ENCODE measurements at regions not wholly inside any gene's neighbourhood (a gene's known extent, or its start where the extent isn't known, plus 50 kb on each side); places are given as distances from the start of the nearest gene placed in this dataset.

- 50% methylated on average over 1 of the region's 2 CpGs for WGBS (ENCODE audit: insufficient coverage)
- H3K4me1 Mint-ChIP-seq = no peaks in the 10 kb centered on the region
- Histone ChIP-seq H3K27ac (ENCODE audit: low read depth in 1 of 2, low read length in 2 of 2) (no peak overlapping the region), H3K79me2 (ENCODE audit: insufficient read depth, low read length) (no peaks in the 10 kb centered on the region), H2AFZ (ENCODE audit: insufficient read depth, low read depth, low read length, poor library complexity, severe bottlenecking) (no peak overlapping the region), H3K4me1 (ENCODE audit: control insufficient read depth in 1 of 2, insufficient read depth in 2 of 2, low read length in 2 of 2) (no peaks in the 10 kb centered on the region), H3K4me2 (replicated peaks; ENCODE audit: extremely low read depth, low read length, poor library complexity, severe bottlenecking) (no peak overlapping the region), H3K36me3 (replicated peaks in 1 of 2; ENCODE audit: control insufficient read depth in 1 of 2, insufficient read depth in 2 of 2, low read length in 2 of 2) (no peaks in the 10 kb centered on the region), H4K20me1 (ENCODE audit: insufficient read depth, low read length) (no peaks in the 10 kb centered on the region), H3K4me3 (replicated peaks in 1 of 3; ENCODE audit: low read depth in 2 of 3, low read length in 3 of 3) (no peak overlapping the region), H3K9me3 (replicated peaks in 1 of 2; ENCODE audit: control insufficient read depth in 1 of 2, insufficient read depth in 1 of 2, low read length in 2 of 2) (no peaks in the 10 kb centered on the region), H3K27me3 (ENCODE audit: control insufficient read depth in 2 of 2, insufficient read depth in 2 of 2, low read length in 2 of 2) (no peaks in the 10 kb centered on the region), H3K9ac (ENCODE audit: insufficient read depth, low read length, poor library complexity, severe bottlenecking) (no peak overlapping the region)
- no peak overlapping the region for H3K27ac Mint-ChIP-seq
- peaks cover 1 to 7% (median 2%) of the 10 kb centered on the region in 3 donors for H3K27me3 Mint-ChIP-seq (ENCODE audit: low read depth in 3 of 3)
- peaks cover 0 to 3% (median 0%) of the 10 kb centered on the region in 7 donors for H3K9me3 Mint-ChIP-seq
- TF ChIP-seq CTCF (IDR thresholded peaks at IDR 0.05) = no peak
- DNase-seq = no peak
- intact Hi-C loops (cut with micrococcal nuclease) = loop anchor here in 1 of 2 donors (10.0 kb wide), 1 partner anchor 835 kb away; no protein-coding TSS in a partner anchor
- H3K36me3 Mint-ChIP-seq = no peaks in the 10 kb centered on the region
- no peak overlapping the region for H3K4me3 Mint-ChIP-seq
Observed at GRCh38 chr11:15779518-15779917, 576.8 kb downstream of the SOX6 start.

- no peaks in the 10 kb centered on the region for H3K27me3 ChIP-seq (ENCODE audit: control insufficient read depth in 2 of 2, insufficient read depth in 2 of 2, low read length in 2 of 2)
- no peaks in the 10 kb centered on the region for H3K4me1 ChIP-seq (ENCODE audit: control insufficient read depth in 1 of 2, insufficient read depth in 2 of 2, low read length in 2 of 2)
- intact Hi-C loops (cut with micrococcal nuclease) = loop anchor here in 1 of 2 donors (10.0 kb wide), 1 partner anchor 54 kb away; no protein-coding TSS in a partner anchor
- DNase-seq = no peak
- no peaks in the 10 kb centered on the region for H3K9me3 ChIP-seq (replicated peaks in 1 of 2; ENCODE audit: control insufficient read depth in 1 of 2, insufficient read depth in 1 of 2, low read length in 2 of 2)
- H3K4me3 ChIP-seq (replicated peaks in 1 of 3; ENCODE audit: low read depth in 2 of 3, low read length in 3 of 3) = no peak overlapping the region
- WGBS (ENCODE audit: insufficient coverage) = 98% methylated on average over 5 of the region's 5 CpGs
- H3K27ac ChIP-seq (ENCODE audit: low read depth in 1 of 2, low read length in 2 of 2) = no peak overlapping the region
- H3K36me3 ChIP-seq (replicated peaks in 1 of 2; ENCODE audit: control insufficient read depth in 1 of 2, insufficient read depth in 2 of 2, low read length in 2 of 2) = no peaks in the 10 kb centered on the region
- Mint-ChIP-seq H3K27me3 (ENCODE audit: low read depth in 3 of 3) (peaks cover 0 to 2% (median 1%) of the 10 kb centered on the region in 3 donors), H3K9me3 (peaks cover 0 to 3% (median 0%) of the 10 kb centered on the region in 7 donors), H3K36me3 (no peaks in the 10 kb centered on the region), H3K4me3 (no peak overlapping the region), H3K27ac (no peak overlapping the region), H3K4me1 (no peaks in the 10 kb centered on the region)
- H3K9ac ChIP-seq (ENCODE audit: insufficient read depth, low read length, poor library complexity, severe bottlenecking) = no peak overlapping the region
- no peaks in the 10 kb centered on the region for H3K79me2 ChIP-seq (ENCODE audit: insufficient read depth, low read length)
- H4K20me1 ChIP-seq (ENCODE audit: insufficient read depth, low read length) = no peaks in the 10 kb centered on the region
- no peak overlapping the region for H2AFZ ChIP-seq (ENCODE audit: insufficient read depth, low read depth, low read length, poor library complexity, severe bottlenecking)
- no peak overlapping the region for H3K4me2 ChIP-seq (replicated peaks; ENCODE audit: extremely low read depth, low read length, poor library complexity, severe bottlenecking)
- TF ChIP-seq CTCF (IDR thresholded peaks at IDR 0.05) = no peak
Observed at GRCh38 chr11:15780382-15780781, 576.0 kb downstream of the SOX6 start.
